GM12873 (cell line): ENCODE measurements at regions not wholly inside any gene's neighbourhood (a gene's known extent, or its start where the extent isn't known, plus 50 kb on each side); places are given as distances from the start of the nearest gene placed in this dataset.

Experiments used
- TF ChIP-seq, protein P1 (sequence below): IDR thresholded peaks from 2 replicates; pipeline ENCODE4 v1.5.1; 2012; ENCODE audit warnings: low read depth, mild to moderate bottlenecking, moderate library complexity, low read length, control low read depth; ENCODE audit not compliant: insufficient read depth; ENCODE audit errors: missing control alignments

DNA sequence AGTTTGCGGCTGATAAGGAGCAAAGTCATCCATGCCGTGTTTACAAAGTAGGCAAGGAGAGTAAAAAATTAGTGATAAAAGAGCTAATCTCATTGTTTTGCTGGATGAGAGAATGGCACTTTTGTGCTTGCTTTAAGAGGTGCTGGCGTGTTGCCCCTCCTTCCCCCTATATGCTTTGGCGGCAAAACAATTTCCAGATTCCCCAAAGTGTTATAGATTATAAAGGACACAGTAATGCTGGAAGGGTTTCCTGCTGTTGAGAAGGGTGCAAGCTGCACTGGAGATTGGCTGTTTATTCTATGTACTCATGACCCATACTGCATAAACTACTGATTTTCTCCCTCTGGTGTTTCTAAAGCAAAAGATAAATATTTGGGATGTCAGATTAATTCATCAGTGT, 338.9 kb upstream of the MAP3K7 start:
- TF ChIP-seq, protein P1, sequence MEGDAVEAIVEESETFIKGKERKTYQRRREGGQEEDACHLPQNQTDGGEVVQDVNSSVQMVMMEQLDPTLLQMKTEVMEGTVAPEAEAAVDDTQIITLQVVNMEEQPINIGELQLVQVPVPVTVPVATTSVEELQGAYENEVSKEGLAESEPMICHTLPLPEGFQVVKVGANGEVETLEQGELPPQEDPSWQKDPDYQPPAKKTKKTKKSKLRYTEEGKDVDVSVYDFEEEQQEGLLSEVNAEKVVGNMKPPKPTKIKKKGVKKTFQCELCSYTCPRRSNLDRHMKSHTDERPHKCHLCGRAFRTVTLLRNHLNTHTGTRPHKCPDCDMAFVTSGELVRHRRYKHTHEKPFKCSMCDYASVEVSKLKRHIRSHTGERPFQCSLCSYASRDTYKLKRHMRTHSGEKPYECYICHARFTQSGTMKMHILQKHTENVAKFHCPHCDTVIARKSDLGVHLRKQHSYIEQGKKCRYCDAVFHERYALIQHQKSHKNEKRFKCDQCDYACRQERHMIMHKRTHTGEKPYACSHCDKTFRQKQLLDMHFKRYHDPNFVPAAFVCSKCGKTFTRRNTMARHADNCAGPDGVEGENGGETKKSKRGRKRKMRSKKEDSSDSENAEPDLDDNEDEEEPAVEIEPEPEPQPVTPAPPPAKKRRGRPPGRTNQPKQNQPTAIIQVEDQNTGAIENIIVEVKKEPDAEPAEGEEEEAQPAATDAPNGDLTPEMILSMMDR: no peak

DNA sequence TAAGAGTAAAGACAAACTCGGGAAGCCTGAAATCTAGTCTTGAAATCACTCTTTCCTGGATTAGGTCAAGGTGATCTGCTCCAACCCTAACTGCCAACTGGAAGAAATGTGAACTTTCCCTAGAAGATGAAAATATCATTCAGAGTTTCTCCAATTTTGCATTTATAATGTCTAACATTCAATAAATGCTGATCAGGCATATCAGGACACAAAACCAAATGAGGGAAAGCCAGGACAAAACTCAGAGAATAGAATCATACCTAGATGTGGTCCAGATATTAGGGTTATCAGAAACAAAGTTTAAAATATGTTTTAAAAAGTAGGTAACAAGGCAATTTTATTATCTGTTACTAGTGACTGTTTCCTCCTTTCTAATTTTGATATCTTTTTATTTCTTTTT, 335.5 kb upstream of the MAP3K7 start:
- TF ChIP-seq, protein P1: no peak

DNA sequence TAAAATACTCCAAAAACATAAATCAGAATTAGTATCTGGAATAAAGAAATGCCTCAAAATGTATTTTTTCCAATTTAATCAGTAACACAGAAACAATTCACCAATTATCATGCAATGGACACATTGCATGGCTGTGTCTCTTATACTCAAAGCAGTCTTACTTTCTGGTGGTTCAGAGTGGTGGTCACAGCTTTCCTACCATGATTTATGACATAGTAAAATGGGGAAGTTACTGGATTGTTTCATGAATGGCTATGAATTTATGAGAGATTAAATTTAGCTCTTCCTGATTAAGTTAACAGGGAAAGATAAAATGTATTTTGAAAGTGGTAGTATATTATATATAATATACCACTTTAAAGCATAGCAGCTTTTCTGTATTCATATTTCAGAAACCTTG, 331.5 kb upstream of the MAP3K7 start:
- TF ChIP-seq, protein P1: no peak

DNA sequence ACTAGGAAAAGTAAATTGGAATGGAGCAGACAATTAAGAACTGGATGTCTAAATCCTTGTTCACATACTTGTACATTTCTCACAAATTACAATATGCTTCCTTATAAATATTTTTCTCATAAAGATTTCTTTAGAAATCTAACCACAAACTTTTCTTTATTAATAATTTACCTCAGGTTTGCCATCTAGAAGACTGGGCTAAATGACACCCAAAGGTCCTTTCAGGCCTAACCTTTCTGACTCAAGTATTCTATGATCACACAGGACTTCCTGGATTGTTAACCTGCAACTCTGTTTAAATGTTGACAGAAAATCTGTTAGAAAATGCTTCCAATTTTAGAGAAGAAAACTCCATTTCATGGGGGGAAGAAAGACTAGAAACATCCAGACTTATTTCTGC, 330.5 kb upstream of the MAP3K7 start:
- TF ChIP-seq, protein P1: no peak

DNA sequence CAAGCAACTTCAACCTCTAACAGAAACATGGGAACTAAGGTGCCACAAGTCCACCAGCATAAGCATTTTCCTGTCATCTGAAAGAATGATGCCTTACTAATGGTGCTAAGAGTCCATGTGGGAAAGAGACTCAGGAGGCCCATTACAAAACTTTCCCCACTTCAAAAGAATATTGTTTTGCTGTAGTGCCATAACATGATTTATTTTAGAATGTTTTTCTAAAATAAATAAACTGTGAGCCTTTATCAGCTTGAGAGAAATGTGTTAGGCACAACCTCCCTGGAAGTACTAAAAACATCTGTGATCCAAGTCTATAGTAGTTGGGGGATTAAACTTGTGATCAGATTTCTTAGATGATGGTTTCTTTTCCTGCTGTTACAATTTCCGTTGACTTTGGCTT, 330.1 kb upstream of the MAP3K7 start:
- TF ChIP-seq, protein P1: no peak

DNA sequence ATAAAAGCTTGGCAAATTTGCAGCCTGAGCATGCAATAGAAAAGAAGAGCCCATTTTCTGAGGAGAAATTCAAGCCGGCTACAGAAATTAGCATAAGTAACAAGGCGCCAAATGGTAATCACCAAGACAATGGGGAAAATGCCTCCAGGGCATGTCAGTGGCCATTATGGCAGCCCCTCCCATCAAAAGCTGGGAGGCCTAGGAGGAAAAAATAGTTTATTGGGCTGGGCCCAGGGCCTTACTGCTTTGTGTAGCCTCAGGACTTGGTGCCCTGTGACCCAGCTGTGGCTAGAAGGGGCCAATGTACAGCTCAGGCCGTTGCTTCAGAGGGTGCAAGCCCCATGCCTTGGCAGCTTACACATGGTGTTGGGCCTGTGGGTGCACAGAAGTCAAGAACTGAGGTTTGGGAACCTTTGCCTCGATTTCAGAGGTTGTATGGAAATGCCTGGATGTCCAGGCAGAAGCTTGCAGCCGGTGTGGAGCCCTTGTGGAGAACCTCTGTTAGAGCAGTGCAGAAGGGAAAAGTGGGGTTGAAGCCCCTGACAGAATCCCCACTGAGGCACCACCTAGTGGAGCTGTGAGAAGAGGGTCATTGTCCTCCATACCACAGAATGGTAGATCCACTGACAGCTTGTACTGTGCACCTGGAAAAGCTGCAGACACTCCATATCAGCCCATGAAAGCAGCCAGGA, 328.5 kb upstream of the MAP3K7 start:
- TF ChIP-seq, protein P1: no peak

DNA sequence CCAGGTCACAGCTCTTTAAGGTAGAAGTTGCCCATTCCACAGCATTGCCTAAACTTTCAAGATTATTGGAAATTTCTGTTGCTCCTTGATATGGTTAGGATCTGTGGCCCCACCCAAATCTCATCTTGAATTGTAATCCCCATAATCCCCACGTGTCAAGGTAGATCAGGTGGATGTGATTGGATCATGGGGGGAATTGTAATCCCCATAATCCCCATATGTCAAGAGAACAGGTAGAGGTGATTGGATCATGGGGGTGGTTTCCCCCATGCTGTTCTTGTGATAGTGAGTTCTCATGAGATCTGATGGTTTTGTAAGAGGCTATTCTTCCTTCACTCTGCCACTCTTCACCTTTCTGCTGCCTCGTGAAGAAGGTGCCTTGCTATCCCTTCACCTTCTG, 327.4 kb upstream of the MAP3K7 start:
- TF ChIP-seq, protein P1: no peak
